ENCODE measurements at regions not wholly inside any gene's neighbourhood (a gene's known extent, or its start where the extent isn't known, plus 50 kb on each side); places are given as distances from the start of the nearest gene placed in this dataset.

GRCh38 chr3:28777806-28778475, 429.3 kb upstream of the AZI2 start:
- Histone ChIP-seq H3K4me3 (ENCODE audit: low read depth, low read length) (no peak overlapping the region), H3K27ac (ENCODE audit: low read depth, low read length) (no peak overlapping the region), H3K27me3 (ENCODE audit: control insufficient read depth, insufficient read depth, low read length) (no peaks in the 10 kb centered on the region), H3K9me3 (ENCODE audit: control insufficient read depth, insufficient read depth, low read length) (no peaks in the 10 kb centered on the region)
- TF ChIP-seq CTCF (IDR thresholded peaks at IDR 0.05; ENCODE audit: low read depth, low read length): no peak
- ChIA-PET POLR2A (interaction anchor here (0.6 kb wide), 1 partner anchor 627 kb away, joined by 3 read pairs; no protein-coding TSS in a partner anchor), CTCF (no interaction called here)
- no peak for DNase-seq (ENCODE audit: low read depth, low spot score)

GRCh38 chr3:28780480-28780879, 431.9 kb upstream of the AZI2 start:
- Histone ChIP-seq H3K9me3 (ENCODE audit: control insufficient read depth, insufficient read depth, low read length) (no peaks in the 10 kb centered on the region), H3K4me3 (ENCODE audit: low read depth, low read length) (no peak overlapping the region), H3K27me3 (ENCODE audit: control insufficient read depth, insufficient read depth, low read length) (no peaks in the 10 kb centered on the region), H3K27ac (ENCODE audit: low read depth, low read length) (no peak overlapping the region)
- no peak for DNase-seq (ENCODE audit: low read depth, low spot score)
- CTCF ChIA-PET: no interaction called here
- POLR2A ChIA-PET: no interaction called here
- no peak for TF ChIP-seq CTCF (IDR thresholded peaks at IDR 0.05; ENCODE audit: low read depth, low read length)

- POLR2A ChIA-PET: no interaction called here
- Histone ChIP-seq H3K27ac (ENCODE audit: low read depth, low read length) (no peak overlapping the region), H3K4me3 (ENCODE audit: low read depth, low read length) (no peak overlapping the region), H3K27me3 (ENCODE audit: control insufficient read depth, insufficient read depth, low read length) (no peaks in the 10 kb centered on the region), H3K9me3 (ENCODE audit: control insufficient read depth, insufficient read depth, low read length) (no peaks in the 10 kb centered on the region)
- CTCF ChIA-PET: no interaction called here
- no peak for TF ChIP-seq CTCF (IDR thresholded peaks at IDR 0.05; ENCODE audit: low read depth, low read length)
- DNase-seq (ENCODE audit: low read depth, low spot score): no peak
Measured at GRCh38 chr3:28781053-28781452, 432.4 kb upstream of the AZI2 start.

GRCh38 chr3:28786446-28786845, 437.8 kb upstream of the AZI2 start:
- no peak for TF ChIP-seq CTCF (IDR thresholded peaks at IDR 0.05; ENCODE audit: low read depth, low read length)
- POLR2A ChIA-PET: no interaction called here
- no peaks in the 10 kb centered on the region for H3K27me3 ChIP-seq (ENCODE audit: control insufficient read depth, insufficient read depth, low read length)
- no peak overlapping the region for H3K27ac ChIP-seq (ENCODE audit: low read depth, low read length)
- CTCF ChIA-PET: no interaction called here
- no peak for DNase-seq (ENCODE audit: low read depth, low spot score)
- no peaks in the 10 kb centered on the region for H3K9me3 ChIP-seq (ENCODE audit: control insufficient read depth, insufficient read depth, low read length)
- H3K4me3 ChIP-seq (ENCODE audit: low read depth, low read length): no peak overlapping the region

GRCh38 chr3:28788571-28788970, 439.9 kb upstream of the AZI2 start:
- CTCF ChIA-PET: no interaction called here

More at GRCh38 chr3:28788571-28788970, 439.9 kb upstream of the AZI2 start:
- no peak for TF ChIP-seq CTCF (IDR thresholded peaks at IDR 0.05; ENCODE audit: low read depth, low read length)
- Histone ChIP-seq H3K4me3 (ENCODE audit: low read depth, low read length) (no peak overlapping the region), H3K9me3 (ENCODE audit: control insufficient read depth, insufficient read depth, low read length) (no peaks in the 10 kb centered on the region), H3K27ac (ENCODE audit: low read depth, low read length) (no peak overlapping the region), H3K27me3 (ENCODE audit: control insufficient read depth, insufficient read depth, low read length) (no peaks in the 10 kb centered on the region)
- POLR2A ChIA-PET: no interaction called here
- no peak for DNase-seq (ENCODE audit: low read depth, low spot score)
